GM23338 (cell line): ENCODE measurements at regions not wholly inside any gene's neighbourhood (a gene's known extent, or its start where the extent isn't known, plus 50 kb on each side); places are given as distances from the start of the nearest gene placed in this dataset.

Experiments
- ATAC-seq: fragments of 200-7000 bp; cut with Tn5 transposase; 3 replicates; pipeline ENCODE4 v1.9.1; 2020
- DNase-seq: peaks from one replicate; pipeline ENCODE4 v3.0.0-alpha.2; 2015; ENCODE audit warnings: low spot score
- H2AFZ ChIP-seq: fragments of 200-600 bp; sonication (generic); 2 replicates; pipeline ENCODE4 v1.8.0; 2016; ENCODE audit warnings: antibody characterized with exemption, mild to moderate bottlenecking, moderate library complexity
- H3F3A ChIP-seq: fragments of 200-600 bp; sonication (generic); replicated peaks from 2 replicates; pipeline ENCODE4 v1.8.0; 2017; ENCODE audit warnings: antibody characterized with exemption, mixed run types, low read depth
- H3K27ac ChIP-seq: fragments of 200-600 bp; sonication (generic); 2 replicates; pipeline ENCODE4 v1.6.1; 2016; ENCODE audit warnings: low read depth
- H3K27me3 ChIP-seq: fragments of 200-600 bp; sonication (generic); 2 replicates; pipeline ENCODE4 v1.8.0; 2016; ENCODE audit warnings: mild to moderate bottlenecking, mixed run types, moderate library complexity; ENCODE audit not compliant: insufficient read depth
- H3K36me3 ChIP-seq: fragments of 200-600 bp; sonication (generic); 2 replicates; pipeline ENCODE4 v1.8.0; 2016; ENCODE audit warnings: mild to moderate bottlenecking; ENCODE audit not compliant: insufficient read depth
- H3K4me1 ChIP-seq: fragments of 200-600 bp; sonication (generic); 2 replicates; pipeline ENCODE4 v1.8.0; 2016; ENCODE audit warnings: mild to moderate bottlenecking, moderate library complexity; ENCODE audit not compliant: insufficient read depth
- H3K4me2 ChIP-seq: fragments of 200-600 bp; sonication (generic); 2 replicates; pipeline ENCODE4 v1.7.1; 2017; ENCODE audit warnings: mixed run types
- H3K4me3 ChIP-seq: fragments of 200-600 bp; sonication (generic); 2 replicates; pipeline ENCODE4 v1.6.1; 2016; ENCODE audit warnings: mixed run types
- H3K79me2 ChIP-seq: fragments of 200-600 bp; sonication (generic); replicated peaks from 2 replicates; pipeline ENCODE4 v1.8.0; 2017; ENCODE audit warnings: mild to moderate bottlenecking; ENCODE audit not compliant: insufficient read depth
- H3K9me2 ChIP-seq: fragments of 200-600 bp; sonication (generic); 2 replicates; pipeline ENCODE4 v1.8.0; 2017; ENCODE audit not compliant: insufficient read depth
- H4K20me1 ChIP-seq: fragments of 200-600 bp; sonication (generic); replicated peaks from 2 replicates; pipeline ENCODE4 v1.8.0; 2017; ENCODE audit warnings: mild to moderate bottlenecking; ENCODE audit not compliant: insufficient read depth
- H3K27ac Mint-ChIP-seq: 2 replicates; pipeline ENCODE4 v1.8.0; 2020; ENCODE audit warnings: inconsistent platforms, mild to moderate bottlenecking, moderate library complexity, mixed read lengths
- H3K27me3 Mint-ChIP-seq: 3 replicates; pipeline ENCODE4 v1.8.0; 2022; ENCODE audit warnings: low read depth, mild to moderate bottlenecking, moderate library complexity, mixed read lengths, inconsistent platforms; ENCODE audit not compliant: insufficient read depth, poor library complexity
- H3K36me3 Mint-ChIP-seq: 3 replicates; pipeline ENCODE4 v1.8.0; 2021; ENCODE audit warnings: low read depth, mild to moderate bottlenecking, inconsistent platforms, moderate library complexity, mixed read lengths
- H3K4me1 Mint-ChIP-seq: 3 replicates; pipeline ENCODE4 v1.8.0; 2020; ENCODE audit warnings: mild to moderate bottlenecking, inconsistent platforms, mixed read lengths
- H3K4me3 Mint-ChIP-seq: 3 replicates; pipeline ENCODE4 v1.8.0; 2021; ENCODE audit warnings: moderate library complexity, mild to moderate bottlenecking, inconsistent platforms, mixed read lengths
- H3K9me3 Mint-ChIP-seq: 3 replicates; pipeline ENCODE4 v1.8.0; 2020; ENCODE audit warnings: moderate library complexity, mild to moderate bottlenecking, inconsistent platforms, mixed read lengths
- ETS1 ChIP-seq: IDR thresholded peaks from 2 replicates; pipeline ENCODE4 v1.6.1; 2016; ENCODE audit warnings: antibody characterized with exemption
- EZH2phosphoT487 ChIP-seq: fragments of 200-600 bp; sonication (generic); IDR thresholded peaks from one replicate; pipeline ENCODE4 v1.8.1; 2018; ENCODE audit warnings: antibody characterized with exemption; ENCODE audit not compliant: unreplicated experiment
- JUNB ChIP-seq: IDR thresholded peaks from one replicate; pipeline ENCODE4 v1.6.1; 2016; ENCODE audit warnings: antibody characterized with exemption; ENCODE audit not compliant: unreplicated experiment
- POLR2AphosphoS5 ChIP-seq: IDR thresholded peaks from 2 replicates; pipeline ENCODE4 v1.6.1; 2016; ENCODE audit warnings: antibody characterized with exemption, low read depth
- STAT1 ChIP-seq: IDR thresholded peaks from one replicate; pipeline ENCODE4 v1.6.1; 2016; ENCODE audit warnings: antibody characterized with exemption; ENCODE audit not compliant: unreplicated experiment
- ZNF114 ChIP-seq: fragments of 250-450 bp; sonication (Bioruptor Pico); IDR thresholded peaks from 2 replicates; pipeline ENCODE4 v1.5.0; 2020; ENCODE audit warnings: mild to moderate bottlenecking, moderate library complexity
- ZNF331 ChIP-seq: fragments of 250-450 bp; sonication (Bioruptor Pico); IDR thresholded peaks from 2 replicates; pipeline ENCODE4 v1.5.0; 2020; ENCODE audit warnings: low read depth, mild to moderate bottlenecking, moderate library complexity
- ZNF462 ChIP-seq: fragments of 250-450 bp; sonication (Bioruptor Pico); IDR thresholded peaks from 2 replicates; pipeline ENCODE4 v1.5.0; 2020; ENCODE audit warnings: mild to moderate bottlenecking, moderate library complexity
- TF ChIP-seq, protein P1 (sequence below): IDR thresholded peaks from one replicate; pipeline ENCODE4 v1.6.1; 2018; ENCODE audit warnings: antibody characterized with exemption; ENCODE audit not compliant: unreplicated experiment

DNA sequence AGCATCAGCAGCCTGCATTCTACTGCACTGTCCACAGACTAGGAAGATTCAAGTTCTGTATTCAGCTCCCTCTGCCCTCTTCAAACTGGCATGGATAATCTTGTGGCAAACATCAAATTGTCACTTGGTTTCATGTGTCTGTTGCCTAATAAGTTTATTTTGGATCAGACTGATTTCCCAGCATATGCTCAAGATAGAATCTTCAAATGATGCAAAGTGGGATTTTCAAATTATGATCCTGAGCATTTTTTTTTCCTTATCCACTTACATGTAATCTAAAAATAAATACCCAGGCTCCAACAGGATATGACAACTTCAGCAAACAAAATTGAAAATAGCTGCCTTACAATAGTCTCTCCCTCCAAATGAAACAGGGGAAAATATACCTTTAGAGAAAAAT lies 160.9 kb upstream of the VRK2 start:
- no peak overlapping the region for H3K27ac Mint-ChIP-seq
- H3K4me3 Mint-ChIP-seq = no peak overlapping the region
- Histone ChIP-seq H3K9me2 (no peaks in the 10 kb centered on the region; the same call in 1 of the 2 replicates), H3K27ac (no peak overlapping the region), H3K27me3 (no peaks in the 10 kb centered on the region), H4K20me1 (no peaks in the 10 kb centered on the region), H3K4me3 (no peak overlapping the region), H3K36me3 (no peaks in the 10 kb centered on the region), H3K79me2 (no peaks in the 10 kb centered on the region), H2AFZ (peak overlapping the region; percentile 71), H3F3A (no peaks in the 10 kb centered on the region), H3K4me2 (no peak overlapping the region), H3K4me1 (0 out of 2 replicates have a peak, but pooled peaks cover 4% of the 10 kb centered on the region)
- no peak for TF ChIP-seq POLR2AphosphoS5
- no peak for TF ChIP-seq EZH2phosphoT487
- TF ChIP-seq JUNB = no peak
- no peak for TF ChIP-seq ZNF331 (CRISPR knock-in tag)
- H3K4me1 Mint-ChIP-seq = peaks cover 3% of the 10 kb centered on the region; the same call in 2 of the 3 replicates
- no peaks in the 10 kb centered on the region for H3K27me3 Mint-ChIP-seq
- no peaks in the 10 kb centered on the region for H3K9me3 Mint-ChIP-seq
- ATAC-seq = no peak
- no peaks in the 10 kb centered on the region for H3K36me3 Mint-ChIP-seq
- no peak for DNase-seq

GRCh38 chr2:57886161-57886786 lies 160.3 kb upstream of the VRK2 start:
- Histone ChIP-seq H2AFZ (peak overlapping the region; percentile 71), H3K27ac (no peak overlapping the region), H3K4me2 (no peak overlapping the region), H3K79me2 (no peaks in the 10 kb centered on the region), H4K20me1 (no peaks in the 10 kb centered on the region), H3K9me2 (no peaks in the 10 kb centered on the region; the same call in 1 of the 2 replicates), H3K4me1 (0 out of 2 replicates have a peak, but pooled peaks cover 4% of the 10 kb centered on the region), H3K27me3 (no peaks in the 10 kb centered on the region), H3K4me3 (no peak overlapping the region), H3F3A (no peaks in the 10 kb centered on the region), H3K36me3 (no peaks in the 10 kb centered on the region)
- H3K4me3 Mint-ChIP-seq = no peak overlapping the region
- no peak for ATAC-seq
- no peaks in the 10 kb centered on the region for H3K27me3 Mint-ChIP-seq
- H3K27ac Mint-ChIP-seq = peak overlapping the region; percentile 26; the same call in 1 of the 2 replicates
- no peak for DNase-seq
- H3K36me3 Mint-ChIP-seq = no peaks in the 10 kb centered on the region
- H3K4me1 Mint-ChIP-seq = peaks cover 3% of the 10 kb centered on the region; the same call in 2 of the 3 replicates
- no peaks in the 10 kb centered on the region for H3K9me3 Mint-ChIP-seq
- TF ChIP-seq ETS1 = no peak
- no peak for TF ChIP-seq JUNB
- no peak for TF ChIP-seq ZNF114
- TF ChIP-seq, protein P1, sequence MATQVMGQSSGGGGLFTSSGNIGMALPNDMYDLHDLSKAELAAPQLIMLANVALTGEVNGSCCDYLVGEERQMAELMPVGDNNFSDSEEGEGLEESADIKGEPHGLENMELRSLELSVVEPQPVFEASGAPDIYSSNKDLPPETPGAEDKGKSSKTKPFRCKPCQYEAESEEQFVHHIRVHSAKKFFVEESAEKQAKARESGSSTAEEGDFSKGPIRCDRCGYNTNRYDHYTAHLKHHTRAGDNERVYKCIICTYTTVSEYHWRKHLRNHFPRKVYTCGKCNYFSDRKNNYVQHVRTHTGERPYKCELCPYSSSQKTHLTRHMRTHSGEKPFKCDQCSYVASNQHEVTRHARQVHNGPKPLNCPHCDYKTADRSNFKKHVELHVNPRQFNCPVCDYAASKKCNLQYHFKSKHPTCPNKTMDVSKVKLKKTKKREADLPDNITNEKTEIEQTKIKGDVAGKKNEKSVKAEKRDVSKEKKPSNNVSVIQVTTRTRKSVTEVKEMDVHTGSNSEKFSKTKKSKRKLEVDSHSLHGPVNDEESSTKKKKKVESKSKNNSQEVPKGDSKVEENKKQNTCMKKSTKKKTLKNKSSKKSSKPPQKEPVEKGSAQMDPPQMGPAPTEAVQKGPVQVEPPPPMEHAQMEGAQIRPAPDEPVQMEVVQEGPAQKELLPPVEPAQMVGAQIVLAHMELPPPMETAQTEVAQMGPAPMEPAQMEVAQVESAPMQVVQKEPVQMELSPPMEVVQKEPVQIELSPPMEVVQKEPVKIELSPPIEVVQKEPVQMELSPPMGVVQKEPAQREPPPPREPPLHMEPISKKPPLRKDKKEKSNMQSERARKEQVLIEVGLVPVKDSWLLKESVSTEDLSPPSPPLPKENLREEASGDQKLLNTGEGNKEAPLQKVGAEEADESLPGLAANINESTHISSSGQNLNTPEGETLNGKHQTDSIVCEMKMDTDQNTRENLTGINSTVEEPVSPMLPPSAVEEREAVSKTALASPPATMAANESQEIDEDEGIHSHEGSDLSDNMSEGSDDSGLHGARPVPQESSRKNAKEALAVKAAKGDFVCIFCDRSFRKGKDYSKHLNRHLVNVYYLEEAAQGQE = no peak
- no peak for TF ChIP-seq POLR2AphosphoS5
- TF ChIP-seq ZNF462 = no peak
- no peak for TF ChIP-seq STAT1
